Esophagus muscularis mucosa (tissue), 4 donors: ENCODE measurements at regions not wholly inside any gene's neighbourhood (a gene's known extent, or its start where the extent isn't known, plus 50 kb on each side); places are given as distances from the start of the nearest gene placed in this dataset.

Source experiments
- CTCF ChIP-seq, 3 experiments: fragments of 200-600 bp in 2 of 3; fragments of 450-650 bp in 1 of 3; sonication (generic) in 2 of 3; IDR thresholded peaks; one replicate each; pipeline ENCODE4 v1.5.1; 2017 to 2019; ENCODE audit warnings: antibody characterized with exemption in 3 of 3, mild to moderate bottlenecking in 2 of 3, moderate library complexity in 1 of 3
- EP300 ChIP-seq: sonication (generic); formaldehyde crosslinking; IDR thresholded peaks from one replicate; pipeline ENCODE4 v1.6.1; 2017; ENCODE audit warnings: antibody characterized with exemption
- POLR2A ChIP-seq: fragments of 450-650 bp; IDR thresholded peaks from one replicate; pipeline ENCODE4 v1.6.1; 2017; ENCODE audit warnings: antibody characterized with exemption, moderate library complexity, mild to moderate bottlenecking, low read depth
- POLR2AphosphoS5 ChIP-seq, 2 donors: sonication (generic); formaldehyde crosslinking; IDR thresholded peaks; one replicate each; pipeline ENCODE4 v1.6.1; 2017; ENCODE audit warnings: antibody characterized with exemption in 2 of 2

DNA sequence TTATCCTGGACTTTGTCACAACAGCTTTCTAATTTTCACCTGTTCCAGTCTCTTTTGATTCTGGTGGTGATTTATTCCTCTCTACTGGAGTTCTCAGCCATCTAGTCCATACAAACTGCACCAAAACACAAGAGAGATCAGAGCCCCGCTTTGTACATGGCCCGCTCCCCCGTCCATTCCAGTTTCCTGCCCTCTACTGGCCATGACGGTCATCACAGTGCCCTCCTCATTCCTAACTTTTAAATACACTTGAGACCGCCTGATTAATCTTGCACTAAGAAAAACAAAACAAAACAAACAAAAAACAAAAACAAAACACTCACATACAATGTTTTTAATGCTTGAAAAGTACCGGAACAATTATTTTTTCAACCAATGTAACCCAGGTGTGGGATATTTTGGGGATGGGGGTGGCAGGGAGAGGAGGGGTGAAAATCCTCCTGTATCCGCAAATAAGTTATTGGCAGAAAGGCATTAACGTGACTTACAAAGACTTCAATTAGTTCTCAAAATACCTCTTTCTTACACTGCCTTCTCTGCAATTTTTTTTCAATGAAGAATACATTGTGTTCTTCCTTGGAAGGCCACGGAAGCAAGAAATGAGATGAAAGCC is 84.8 kb upstream of the PAM start:
- TF ChIP-seq POLR2A (no peak), CTCF (IDR thresholded peaks at IDR 0.05) (peak in 1 of 3 experiments; percentile 36), POLR2AphosphoS5 (IDR thresholded peaks at IDR 0.05) (no peak), EP300 (no peak)
